H9 (cell line): ENCODE measurements at regions not wholly inside any gene's neighbourhood (a gene's known extent, or its start where the extent isn't known, plus 50 kb on each side); places are given as distances from the start of the nearest gene placed in this dataset.

Experiments
- DNase-seq: peaks from one replicate; pipeline ENCODE4 v3.0.0-alpha.2; 2017
- H2AFZ ChIP-seq: one replicate; pipeline ENCODE4 v1.6.1; 2013; ENCODE audit warnings: mild to moderate bottlenecking, low read length, control low read depth, moderate library complexity
- H2AK5ac ChIP-seq: 2 replicates; pipeline ENCODE4 v1.6.1; 2013; ENCODE audit warnings: low read length, control low read depth, mixed read lengths; ENCODE audit not compliant: insufficient read length
- H2BK120ac ChIP-seq: one replicate; pipeline ENCODE4 v1.6.1; 2013; ENCODE audit warnings: low read depth, mild to moderate bottlenecking, low read length, control low read depth, inconsistent platforms; ENCODE audit not compliant: poor library complexity, severe bottlenecking
- H2BK12ac ChIP-seq: 2 replicates; pipeline ENCODE4 v1.6.1; 2013; ENCODE audit warnings: low read length, control low read depth, mixed read lengths, low read depth; ENCODE audit not compliant: insufficient read length
- H2BK15ac ChIP-seq: 2 replicates; pipeline ENCODE4 v1.6.1; 2013; ENCODE audit warnings: low read depth, low read length, control low read depth
- H2BK20ac ChIP-seq: one replicate; pipeline ENCODE4 v1.6.1; 2013; ENCODE audit warnings: low read depth, mild to moderate bottlenecking, low read length, control low read depth, inconsistent platforms; ENCODE audit not compliant: poor library complexity, severe bottlenecking
- H2BK5ac ChIP-seq: 2 replicates; pipeline ENCODE4 v1.6.1; 2013; ENCODE audit warnings: low read length, control low read depth, mixed read lengths; ENCODE audit not compliant: insufficient read length
- H3K14ac ChIP-seq: 2 replicates; pipeline ENCODE4 v1.6.1; 2013; ENCODE audit warnings: low read length, control low read depth; ENCODE audit not compliant: insufficient read depth
- H3K18ac ChIP-seq: 2 replicates; pipeline ENCODE4 v1.6.1; 2013; ENCODE audit warnings: low read depth, mild to moderate bottlenecking, mixed read lengths, low read length, control low read depth; ENCODE audit not compliant: insufficient read length
- H3K23ac ChIP-seq: 2 replicates; pipeline ENCODE4 v1.6.1; 2013; ENCODE audit warnings: low read length, control low read depth, mixed read lengths, low read depth; ENCODE audit not compliant: insufficient read length
- H3K23me2 ChIP-seq: 2 replicates; pipeline ENCODE4 v1.6.1; 2013; ENCODE audit warnings: low read depth, mild to moderate bottlenecking, mixed read lengths, low read length, control low read depth; ENCODE audit not compliant: insufficient read length, poor library complexity, severe bottlenecking
- H3K27ac ChIP-seq: 2 replicates; pipeline ENCODE4 v1.5.1; 2013; ENCODE audit warnings: low read length, control low read depth, mixed read lengths, low read depth; ENCODE audit not compliant: insufficient read length
- H3K27me3 ChIP-seq: 2 replicates; pipeline ENCODE4 v1.6.1; 2013; ENCODE audit warnings: low read length, control low read depth, inconsistent platforms; ENCODE audit not compliant: insufficient read depth
- H3K4ac ChIP-seq: 2 replicates; pipeline ENCODE4 v1.6.1; 2013; ENCODE audit warnings: low read depth, mild to moderate bottlenecking, control low read depth, inconsistent platforms, low read length, moderate library complexity
- H3K4me1 ChIP-seq: 2 replicates; pipeline ENCODE4 v1.6.1; 2013; ENCODE audit warnings: low read length, control low read depth, inconsistent platforms; ENCODE audit not compliant: insufficient read depth
- H3K4me2 ChIP-seq: 2 replicates; pipeline ENCODE4 v1.6.1; 2013; ENCODE audit warnings: low read length, control low read depth, mixed read lengths; ENCODE audit not compliant: insufficient read length, insufficient read depth
- H3K56ac ChIP-seq: 2 replicates; pipeline ENCODE4 v1.6.1; 2013; ENCODE audit warnings: low read depth, mild to moderate bottlenecking, mixed read lengths, low read length, control low read depth; ENCODE audit not compliant: insufficient read length
- H3K79me1 ChIP-seq: 2 replicates; pipeline ENCODE4 v1.6.1; 2013; ENCODE audit warnings: low read depth, mild to moderate bottlenecking, moderate library complexity, low read length, control low read depth, inconsistent platforms; ENCODE audit not compliant: insufficient read depth, poor library complexity, severe bottlenecking
- H3K79me2 ChIP-seq: 2 replicates; pipeline ENCODE4 v1.6.1; 2013; ENCODE audit warnings: low read length, control low read depth, inconsistent platforms; ENCODE audit not compliant: insufficient read depth
- H3K9ac ChIP-seq: 2 replicates; pipeline ENCODE4 v1.6.1; 2013; ENCODE audit warnings: low read length, control low read depth, mixed read lengths; ENCODE audit not compliant: insufficient read length; ENCODE audit errors: extremely low read depth
- H3K9me3 ChIP-seq: one replicate; pipeline ENCODE4 v1.6.1; 2013; ENCODE audit warnings: low read depth, low read length, inconsistent platforms; ENCODE audit not compliant: control insufficient read depth
- H3T11ph ChIP-seq: one replicate; pipeline ENCODE4 v1.6.1; 2013; ENCODE audit warnings: mild to moderate bottlenecking, low read length, control low read depth, inconsistent platforms
- H4K20me1 ChIP-seq: one replicate; pipeline ENCODE4 v1.6.1; 2013; ENCODE audit not compliant: control insufficient read depth, insufficient read length, insufficient read depth
- H4K5ac ChIP-seq: 2 replicates; pipeline ENCODE4 v1.6.1; 2013; ENCODE audit warnings: low read depth, mild to moderate bottlenecking, mixed read lengths, low read length, control low read depth; ENCODE audit not compliant: insufficient read length
- H4K8ac ChIP-seq: replicated peaks from 2 replicates; pipeline ENCODE4 v1.6.1; 2013; ENCODE audit warnings: low read length, control low read depth, mixed read lengths, low read depth; ENCODE audit not compliant: insufficient read length
- H4K91ac ChIP-seq: 2 replicates; pipeline ENCODE4 v1.6.1; 2013; ENCODE audit warnings: low read depth, mild to moderate bottlenecking, moderate library complexity, mixed read lengths, low read length, control low read depth; ENCODE audit not compliant: insufficient read length
- H3K27ac Mint-ChIP-seq, 3 experiments: 2 replicates in 2 of 3; 3 replicates in 1 of 3; pipeline ENCODE4 v1.8.0; 2020 to 2021; ENCODE audit warnings: mixed read lengths in 3 of 3, mild to moderate bottlenecking in 1 of 3, moderate library complexity in 1 of 3
- H3K27me3 Mint-ChIP-seq: 2 replicates; pipeline ENCODE4 v1.8.0; 2021; ENCODE audit warnings: low read depth, mild to moderate bottlenecking, moderate library complexity, mixed read lengths
- H3K36me3 Mint-ChIP-seq, 3 experiments: 2 replicates in 2 of 3; 3 replicates in 1 of 3; pipeline ENCODE4 v1.8.0; 2020 to 2021; ENCODE audit warnings: low read depth in 3 of 3, mixed read lengths in 3 of 3; ENCODE audit not compliant: insufficient read depth in 1 of 3
- H3K4me1 Mint-ChIP-seq, 2 experiments: 2 replicates each; pipeline ENCODE4 v1.8.0; 2020; ENCODE audit warnings: mixed read lengths in 2 of 2
- H3K4me3 Mint-ChIP-seq, 2 experiments: 2 replicates in 1 of 2; 3 replicates in 1 of 2; pipeline ENCODE4 v1.8.0; 2020 to 2021; ENCODE audit warnings: mild to moderate bottlenecking in 2 of 2, mixed read lengths in 2 of 2, moderate library complexity in 1 of 2
- H3K9me3 Mint-ChIP-seq, 2 experiments: 2 replicates in 1 of 2; 3 replicates in 1 of 2; pipeline ENCODE4 v1.8.0; 2020; ENCODE audit warnings: mild to moderate bottlenecking in 2 of 2, mixed read lengths in 2 of 2, moderate library complexity in 1 of 2
- CTCF ChIP-seq: fragments of 200-600 bp; sonication (generic); conservative IDR thresholded peaks from 3 replicates; pipeline ENCODE4 v1.8.0; 2021; ENCODE audit warnings: antibody characterized with exemption, mild to moderate bottlenecking

GRCh38 chr6:142570221-142570671 is 268.4 kb downstream of the ADGRG6 start:
- H3K9ac ChIP-seq, result no peak overlapping the region

More at GRCh38 chr6:142570221-142570671, 268.4 kb downstream of the ADGRG6 start:
- Histone ChIP-seq H2BK20ac (no peak overlapping the region), H3K9me3 (peaks cover 13% of the 10 kb centered on the region), H4K20me1 (no peaks in the 10 kb centered on the region), H2BK120ac (no peak overlapping the region), H3K18ac (no peak overlapping the region), H4K8ac (no peak overlapping the region), H3K56ac (no peak overlapping the region), H3K27ac (peak overlapping the region; percentile 92), H3K23ac (no peak overlapping the region), H3K4ac (no peak overlapping the region), H2BK5ac (no peak overlapping the region), H3K79me1 (no peaks in the 10 kb centered on the region), H3K79me2 (no peaks in the 10 kb centered on the region), H3K14ac (no peak overlapping the region), H3K4me2 (no peak overlapping the region), H2AK5ac (no peak overlapping the region), H2BK12ac (no peak overlapping the region), H2BK15ac (no peak overlapping the region), H2AFZ (no peak overlapping the region), H3K23me2 (no peaks in the 10 kb centered on the region), H3T11ph (no peak overlapping the region), H3K27me3 (no peaks in the 10 kb centered on the region), H4K5ac (no peak overlapping the region), H3K4me1 (peaks cover 2% of the 10 kb centered on the region), H4K91ac (no peak overlapping the region)
- H3K36me3 Mint-ChIP-seq, result peaks cover 20 to 27% (median 27%) of the 10 kb centered on the region in 3 experiments
- TF ChIP-seq CTCF, result no peak
- H3K4me3 Mint-ChIP-seq, result no peak overlapping the region
- no peaks in the 10 kb centered on the region for H3K27me3 Mint-ChIP-seq
- H3K4me1 Mint-ChIP-seq, result peaks cover 33 to 40% of the 10 kb centered on the region in 2 experiments
- peak overlapping the region in 1 of 3 experiments; percentile 2; a peak in 3 of 7 replicates for H3K27ac Mint-ChIP-seq
- peaks cover 19 to 33% of the 10 kb centered on the region in 2 experiments for H3K9me3 Mint-ChIP-seq
- no peak for DNase-seq
